KOPT-K1 (cell line): ENCODE measurements at regions not wholly inside any gene's neighbourhood (a gene's known extent, or its start where the extent isn't known, plus 50 kb on each side); places are given as distances from the start of the nearest gene placed in this dataset.
"Not testable (repeated sequence)": the region's sequence is repeated elsewhere in the genome, so short reads cannot be mapped to it uniquely, and the experiment has no call there.

Experiments used
- H3K27ac ChIP-seq: fragments of 200-600 bp; sonication (generic); 2 replicates; pipeline ENCODE4 v1.5.1; 2016; ENCODE audit warnings: antibody characterized with exemption, mild to moderate bottlenecking, low read depth, low read length; ENCODE audit not compliant: poor library complexity, severe bottlenecking
- H3K36me3 ChIP-seq: fragments of 200-600 bp; sonication (generic); 2 replicates; pipeline ENCODE4 v1.5.1; 2017; ENCODE audit warnings: antibody characterized with exemption, mild to moderate bottlenecking, low read length, moderate library complexity; ENCODE audit not compliant: insufficient read depth
- H3K9me3 ChIP-seq: fragments of 200-600 bp; sonication (generic); 2 replicates; pipeline ENCODE4 v1.5.1; 2017; ENCODE audit warnings: antibody characterized with exemption, low read length, mild to moderate bottlenecking; ENCODE audit not compliant: insufficient read depth, poor library complexity, severe bottlenecking

- H3K27ac ChIP-seq: no peak overlapping the region
- H3K9me3 ChIP-seq: no peaks in the 10 kb centered on the region
- no peaks in the 10 kb centered on the region for H3K36me3 ChIP-seq
These were observed 78.3 kb downstream of the IRX5 start for GRCh38 chr16:55008836-55009510.

DNA sequence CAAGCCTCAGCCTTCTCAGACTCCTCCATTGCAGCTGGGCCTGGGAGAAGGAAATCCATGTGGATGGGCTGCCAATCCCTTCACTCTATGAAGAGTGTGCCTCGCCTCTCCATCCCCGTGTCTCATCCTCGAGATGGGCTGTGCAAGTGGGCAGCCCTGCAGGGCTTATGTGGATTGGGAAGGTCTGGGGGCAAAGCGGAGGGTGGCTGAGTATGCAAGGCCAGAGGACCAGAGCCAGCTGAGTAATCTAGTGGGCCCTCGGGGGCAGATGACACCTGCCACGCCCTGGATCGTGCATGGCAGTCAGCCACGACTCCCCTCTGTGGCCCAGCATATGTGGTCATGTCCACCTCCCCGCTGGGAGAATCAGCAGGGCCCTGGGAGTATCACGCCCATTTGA lies 78.9 kb downstream of the IRX5 start:
- H3K27ac ChIP-seq: no peak overlapping the region
- no peaks in the 10 kb centered on the region for H3K36me3 ChIP-seq
- H3K9me3 ChIP-seq: no peaks in the 10 kb centered on the region

DNA sequence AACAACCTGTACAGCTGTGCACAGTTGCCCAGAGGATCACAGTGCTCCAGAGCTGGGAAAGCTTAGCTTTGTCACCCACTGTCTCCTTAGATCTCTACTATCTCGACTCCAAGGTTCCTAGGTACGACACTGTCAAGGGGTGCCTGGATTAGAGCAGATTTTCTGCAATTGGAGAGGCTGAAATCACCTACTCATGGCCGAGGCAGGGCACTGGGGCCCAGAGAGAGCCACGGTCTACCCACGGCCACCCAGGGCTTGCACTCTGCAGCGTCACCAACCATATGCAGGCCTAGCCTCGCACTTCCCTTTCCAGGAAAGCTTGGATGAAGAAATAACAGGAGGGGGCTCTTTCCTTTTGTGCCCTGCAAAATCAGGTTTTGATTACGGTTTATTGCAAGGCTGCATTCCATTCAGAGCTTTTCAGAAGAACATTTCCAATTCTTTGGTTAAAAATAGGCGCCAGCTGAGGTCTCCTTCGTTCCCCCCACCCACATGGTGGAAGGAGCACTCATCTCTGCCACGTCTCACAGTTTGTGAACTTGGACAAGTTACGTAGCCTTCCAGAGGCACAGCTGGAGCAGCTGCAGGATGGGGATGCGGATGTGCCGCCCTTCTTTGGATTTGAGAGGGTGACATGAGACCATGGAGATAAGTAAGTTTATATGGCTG lies 80.0 kb downstream of the IRX5 start:
- Histone ChIP-seq H3K36me3 (no peaks in the 10 kb centered on the region), H3K27ac (no peak overlapping the region), H3K9me3 (no peaks in the 10 kb centered on the region)

DNA sequence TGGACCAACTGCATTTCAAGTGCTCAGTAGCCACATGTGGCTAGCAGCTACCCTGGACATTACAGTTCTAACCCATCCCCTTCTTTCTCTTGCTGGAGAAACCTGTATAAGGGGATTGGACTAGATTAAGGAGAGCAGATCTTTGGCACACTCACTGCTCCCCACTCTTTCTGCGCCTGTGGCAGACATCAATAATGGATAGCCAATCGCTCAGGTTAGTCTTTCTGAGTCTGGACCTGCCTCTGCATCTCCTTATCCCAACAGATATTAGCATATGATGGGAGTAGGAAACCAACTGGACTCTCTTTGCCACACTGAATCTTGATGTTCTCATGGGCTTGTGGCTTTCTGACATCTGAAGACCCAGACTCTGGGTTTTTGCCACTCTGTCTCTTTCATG lies 81.7 kb downstream of the IRX5 start:
- no peaks in the 10 kb centered on the region for H3K36me3 ChIP-seq
- no peaks in the 10 kb centered on the region for H3K9me3 ChIP-seq
- no peak overlapping the region for H3K27ac ChIP-seq

- Histone ChIP-seq H3K9me3 (no peaks in the 10 kb centered on the region), H3K27ac (no peak overlapping the region), H3K36me3 (no peaks in the 10 kb centered on the region)
These were observed 82.1 kb downstream of the IRX5 start for GRCh38 chr16:55012793-55013192.

DNA sequence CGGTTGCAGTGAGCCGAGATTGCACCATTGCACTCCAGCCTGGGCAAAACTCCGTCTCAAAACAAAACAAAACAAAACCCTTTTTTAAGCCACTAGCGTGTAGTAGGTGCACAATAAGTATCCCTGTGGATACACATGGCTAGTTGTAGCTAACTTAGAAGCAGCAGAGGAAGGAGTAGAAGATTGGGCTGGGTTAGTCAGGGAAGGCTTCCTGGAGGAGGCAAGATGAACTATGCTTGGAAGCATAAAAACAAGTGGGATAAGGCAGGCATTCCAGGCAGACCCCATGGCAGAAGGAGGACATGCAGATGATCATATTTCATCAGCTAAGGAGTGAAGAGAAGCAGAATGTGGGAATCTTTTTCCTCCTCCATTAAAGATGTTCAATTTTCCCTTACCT lies 83.4 kb downstream of the IRX5 start:
- Histone ChIP-seq H3K9me3 (no peaks in the 10 kb centered on the region), H3K36me3 (no peaks in the 10 kb centered on the region), H3K27ac (no peak overlapping the region)

DNA sequence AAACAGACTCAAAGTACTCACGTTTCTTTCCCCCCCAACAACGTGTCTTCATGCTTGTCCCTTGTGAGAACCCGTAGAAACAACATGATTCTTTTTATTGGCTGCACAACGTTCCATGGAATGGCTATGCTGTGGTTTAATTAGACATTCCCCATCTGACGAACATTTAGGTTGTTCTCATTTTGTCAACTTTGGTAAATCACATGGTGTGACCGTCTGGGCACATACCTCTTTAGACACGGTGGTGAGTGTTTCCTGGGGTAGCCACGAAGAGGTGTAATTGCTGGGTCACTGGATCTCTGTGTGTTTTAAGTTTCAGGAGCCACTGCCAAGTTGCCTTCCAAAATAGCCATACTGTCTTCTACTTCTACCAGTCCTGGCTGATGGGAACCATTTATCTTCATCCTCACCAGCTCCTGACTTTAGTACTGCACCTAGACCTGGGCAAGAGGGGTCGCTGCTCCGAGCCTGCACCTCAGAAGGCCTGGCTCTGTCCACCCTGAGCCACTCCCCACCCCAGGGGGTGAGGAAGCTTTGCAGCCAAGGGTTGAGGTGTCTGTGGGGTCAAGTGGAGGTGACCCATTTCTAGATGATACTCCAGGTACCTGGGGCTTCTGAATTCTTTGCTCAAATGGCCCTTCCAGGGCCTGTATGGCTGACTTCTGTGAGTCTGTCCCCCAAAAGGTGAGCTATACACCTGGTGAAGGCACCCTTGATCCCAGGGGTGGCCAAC lies 84.7 kb downstream of the IRX5 start:
- Histone ChIP-seq H3K27ac (no peak overlapping the region), H3K36me3 (no peaks in the 10 kb centered on the region), H3K9me3 (no peaks in the 10 kb centered on the region)

- H3K27ac ChIP-seq: no peak overlapping the region
These were observed 85.8 kb downstream of the IRX5 start for GRCh38 chr16:55016515-55016914.

DNA sequence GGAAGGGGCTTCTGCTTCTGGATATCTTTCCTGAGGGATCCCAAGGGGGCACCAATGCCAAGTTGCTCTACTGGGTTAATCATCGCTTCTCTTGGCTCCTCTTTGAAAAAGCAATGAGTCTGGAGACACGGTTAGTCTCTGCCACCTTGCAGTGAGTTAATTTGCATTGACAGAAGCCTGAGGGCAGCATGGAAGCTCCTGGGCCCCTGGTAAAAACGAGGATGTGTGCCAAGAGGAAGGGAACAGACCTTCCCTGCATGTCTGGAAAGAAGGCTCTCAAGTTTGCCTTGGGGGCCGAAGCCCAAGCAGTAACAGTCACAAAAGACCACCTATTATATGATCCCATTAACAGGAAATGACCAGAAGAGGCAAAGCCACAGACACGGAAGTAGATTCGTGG lies 86.7 kb downstream of the IRX5 start:
- no peak overlapping the region for H3K27ac ChIP-seq
- no peaks in the 10 kb centered on the region for H3K36me3 ChIP-seq
- no peaks in the 10 kb centered on the region for H3K9me3 ChIP-seq

More at GRCh38 chr16:55016515-55016914, 85.8 kb downstream of the IRX5 start:
- Histone ChIP-seq H3K9me3 (no peaks in the 10 kb centered on the region), H3K36me3 (no peaks in the 10 kb centered on the region)

- H3K27ac ChIP-seq: no peak overlapping the region
- no peaks in the 10 kb centered on the region for H3K9me3 ChIP-seq
- H3K36me3 ChIP-seq: no peaks in the 10 kb centered on the region
These were observed 88.2 kb downstream of the IRX5 start for GRCh38 chr16:55018881-55019280.

DNA sequence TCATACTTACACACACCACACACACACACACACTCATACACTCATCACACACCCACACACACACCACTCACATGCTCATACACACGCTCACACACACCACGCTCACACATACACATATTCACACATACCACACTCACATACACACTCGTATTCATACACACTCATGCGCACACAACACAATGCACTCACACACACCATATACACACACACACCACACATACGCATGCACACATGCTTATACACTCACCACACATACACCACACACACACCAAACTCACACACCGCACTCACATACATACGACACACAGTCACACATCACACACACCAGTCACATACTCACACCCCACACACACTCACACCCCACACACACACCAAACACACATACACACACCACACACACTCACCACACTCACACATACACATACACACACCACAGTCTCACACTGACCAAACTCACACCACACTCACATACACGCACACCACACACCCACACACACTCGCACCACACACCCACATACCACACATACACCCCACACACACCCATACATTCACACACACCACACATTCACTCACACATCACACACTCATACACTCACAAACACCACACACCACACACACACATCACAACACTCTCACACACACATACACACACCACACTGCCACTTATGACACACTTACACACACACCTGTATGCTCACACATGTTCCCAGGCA lies 88.9 kb downstream of the IRX5 start:
- Histone ChIP-seq H3K27ac (no peak overlapping the region), H3K9me3 (no peaks in the 10 kb centered on the region), H3K36me3 (no peaks in the 10 kb centered on the region)

DNA sequence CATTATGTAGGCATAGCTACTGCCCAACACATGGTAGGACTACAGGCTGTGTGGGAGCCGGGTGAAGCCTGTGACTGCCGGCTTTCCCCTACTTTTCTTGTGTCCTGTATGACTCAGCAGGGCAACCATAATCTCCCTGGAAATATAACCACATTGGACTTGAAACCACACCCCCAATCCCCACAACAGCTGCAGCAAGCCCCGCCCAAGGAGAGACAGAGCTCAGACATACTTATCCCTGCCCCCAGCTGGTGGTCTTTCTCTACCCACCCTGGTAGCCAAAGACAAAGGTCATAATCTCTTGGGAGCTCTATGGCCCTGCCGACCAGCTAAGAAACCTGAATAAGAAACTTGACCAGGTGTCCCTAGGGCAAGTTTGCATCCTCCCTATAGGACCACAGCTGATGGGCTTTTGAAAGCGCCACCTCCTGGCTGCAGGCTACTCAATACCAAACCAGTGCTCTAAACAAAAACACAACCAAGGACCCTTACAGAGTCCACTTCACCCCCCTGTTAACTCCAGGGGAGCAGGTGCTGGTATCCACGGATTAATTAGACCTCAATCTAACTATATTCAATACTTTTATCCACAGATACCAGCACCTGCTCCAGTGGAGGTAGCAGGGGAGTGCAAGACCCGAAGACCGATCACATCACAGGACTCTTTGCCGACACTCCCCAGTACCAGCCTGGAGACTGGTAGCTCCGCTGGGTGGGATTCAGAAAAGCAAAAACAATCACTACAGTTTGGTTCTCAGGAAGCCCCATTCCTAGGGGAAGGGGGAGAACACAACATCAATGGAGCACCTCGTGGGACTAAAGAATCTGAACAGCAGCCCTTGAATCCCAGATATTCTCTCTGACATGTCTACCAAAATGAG lies 91.2 kb downstream of the IRX5 start:
- Histone ChIP-seq H3K36me3 (no peaks in the 10 kb centered on the region), H3K27ac (no peak overlapping the region), H3K9me3 (no peaks in the 10 kb centered on the region)

DNA sequence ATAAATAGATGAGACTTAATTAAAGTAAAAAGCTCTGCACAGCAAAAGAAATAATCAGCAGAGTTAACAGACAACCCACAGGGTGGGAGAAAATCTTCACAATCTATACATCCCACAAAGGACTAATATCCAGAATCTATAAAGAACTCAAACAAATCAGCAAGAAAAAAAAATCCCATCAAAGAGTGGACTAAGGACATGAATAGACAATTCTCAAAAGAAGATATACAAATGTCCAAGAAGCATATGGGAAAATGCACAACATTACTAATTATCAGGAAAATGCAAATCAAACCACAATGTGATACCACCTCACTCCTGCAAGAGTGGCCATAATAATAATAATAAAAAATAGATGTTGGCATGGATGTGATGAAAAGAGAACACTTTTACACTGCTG lies 96.6 kb downstream of the IRX5 start:
- not testable (repeated sequence) for H3K36me3 ChIP-seq, H3K27ac ChIP-seq
- H3K9me3 ChIP-seq: peaks cover 13% of the 10 kb centered on the region

GRCh38 chr16:55029509-55029908 lies 98.8 kb downstream of the IRX5 start:
- no peak overlapping the region for H3K27ac ChIP-seq
- no peaks in the 10 kb centered on the region for H3K36me3 ChIP-seq
- H3K9me3 ChIP-seq: peaks cover 13% of the 10 kb centered on the region
